IMR-90 (cell line): ENCODE measurements at regions not wholly inside any gene's neighbourhood (a gene's known extent, or its start where the extent isn't known, plus 50 kb on each side); places are given as distances from the start of the nearest gene placed in this dataset.

Source experiments
- CHD1 ChIP-seq: IDR thresholded peaks from 2 replicates; pipeline ENCODE4 v1.6.1; 2012; ENCODE audit warnings: low read depth, low read length, improper control_type of control experiment
- CTCF ChIP-seq: conservative IDR thresholded peaks from 2 replicates; pipeline ENCODE4 v1.5.1; 2012; ENCODE audit warnings: mild to moderate bottlenecking, low read depth, low read length, improper control_type of control experiment
- MAFK ChIP-seq: IDR thresholded peaks from 2 replicates; pipeline ENCODE4 v1.6.1; 2012; ENCODE audit warnings: low read depth, low read length, improper control_type of control experiment
- MXI1 ChIP-seq: IDR thresholded peaks from 2 replicates; pipeline ENCODE4 v1.6.1; 2012; ENCODE audit warnings: low read depth, mild to moderate bottlenecking, low read length, moderate library complexity, borderline replicate concordance
- POLR2A ChIP-seq: IDR thresholded peaks from 2 replicates; pipeline ENCODE4 v1.6.1; 2012; ENCODE audit warnings: mild to moderate bottlenecking, low read depth, low read length
- RAD21 ChIP-seq: IDR thresholded peaks from 2 replicates; pipeline ENCODE4 v1.6.1; 2012; ENCODE audit warnings: low read length, improper control_type of control experiment
- RCOR1 ChIP-seq: IDR thresholded peaks from 2 replicates; pipeline ENCODE4 v1.6.1; 2012; ENCODE audit warnings: mild to moderate bottlenecking, low read length, improper control_type of control experiment; ENCODE audit not compliant: insufficient replicate concordance
- RFX5 ChIP-seq: IDR thresholded peaks from 2 replicates; pipeline ENCODE4 v1.8.0; 2012; ENCODE audit warnings: low read depth, mild to moderate bottlenecking, low read length, moderate library complexity

GRCh38 chr14:81676879-81677278, 143.2 kb upstream of the SEL1L start:
- TF ChIP-seq CTCF (no peak), MAFK (no peak), RFX5 (no peak), RCOR1 (no peak), POLR2A (no peak), CHD1 (no peak), MXI1 (no peak), RAD21 (no peak)
